GM13976 (cell line): ENCODE measurements at regions not wholly inside any gene's neighbourhood (a gene's known extent, or its start where the extent isn't known, plus 50 kb on each side); places are given as distances from the start of the nearest gene placed in this dataset.

Source experiments
- DNase-seq: peaks from one replicate; pipeline ENCODE4 v3.0.0; 2012; ENCODE audit warnings: low spot score
- CTCF ChIP-seq: IDR thresholded peaks from 2 replicates; pipeline ENCODE4 v1.5.1; 2012; ENCODE audit warnings: borderline replicate concordance, mild to moderate bottlenecking; ENCODE audit not compliant: insufficient read depth; ENCODE audit errors: extremely low read depth, missing control alignments, control extremely low read depth
- in situ Hi-C: fragments of 300-500 bp; cut with MboI; formaldehyde crosslinking; loops from one replicate; pipeline ENCODE4 v1.12.0; 2022; ENCODE audit warnings: low sequenced_read_pairs, mixed read lengths, inconsistent platforms; ENCODE audit not compliant: unreplicated experiment

GRCh38 chr6:145086197-145086596 is 649.1 kb downstream of the EPM2A start:
- no peak for DNase-seq
- TF ChIP-seq CTCF, result no peak
- in situ Hi-C loops, result no loop called here

- in situ Hi-C loops, result no loop called here
- no peak for TF ChIP-seq CTCF
- no peak for DNase-seq
These were observed 648.3 kb downstream of the EPM2A start for GRCh38 chr6:145087034-145087433.

- DNase-seq, result no peak
- in situ Hi-C loops, result no loop called here
These were observed 644.3 kb downstream of the EPM2A start for GRCh38 chr6:145090801-145091585.

GRCh38 chr6:145091586-145092142 is 643.7 kb downstream of the EPM2A start:
- in situ Hi-C loops, result no loop called here
- no peak for TF ChIP-seq CTCF
- DNase-seq, result no peak

More at GRCh38 chr6:145090801-145091585, 644.3 kb downstream of the EPM2A start:
- TF ChIP-seq CTCF, result no peak

- in situ Hi-C loops, result no loop called here
- no peak for TF ChIP-seq CTCF
- DNase-seq, result no peak
These were observed 642.8 kb downstream of the EPM2A start for GRCh38 chr6:145092554-145092953.

- DNase-seq, result no peak
- TF ChIP-seq CTCF, result no peak
- in situ Hi-C loops, result no loop called here
These were observed 642.1 kb downstream of the EPM2A start for GRCh38 chr6:145093226-145093625.
